ENCODE measurements at regions not wholly inside any gene's neighbourhood (a gene's known extent, or its start where the extent isn't known, plus 50 kb on each side); places are given as distances from the start of the nearest gene placed in this dataset.

DNA sequence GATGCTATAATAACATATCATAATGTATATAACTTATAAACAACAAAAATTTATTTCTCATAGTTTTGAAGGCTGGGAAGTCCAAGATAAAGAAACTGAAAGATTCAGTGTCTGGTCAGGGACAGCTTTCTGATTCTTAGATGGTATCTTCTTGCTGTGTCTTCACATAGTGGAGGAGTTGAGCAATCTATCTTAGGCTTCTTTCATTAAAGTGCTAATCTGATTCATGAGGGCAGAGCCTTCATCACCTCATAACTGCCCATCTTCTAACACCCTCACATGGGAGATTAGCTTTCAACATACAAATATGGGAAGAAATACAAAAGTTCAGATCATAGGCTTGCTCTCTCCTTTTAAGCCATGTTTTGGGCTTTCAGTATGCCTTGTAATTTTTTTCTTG is 774.8 kb upstream of the EPHA6 start:
- no peak for DNase-seq

- DNase-seq: no peak
These were observed 755.1 kb upstream of the EPHA6 start for GRCh38 chr3:96059301-96059700.

- DNase-seq: no peak
These were observed 745.3 kb upstream of the EPHA6 start for GRCh38 chr3:96069065-96069464.

DNA sequence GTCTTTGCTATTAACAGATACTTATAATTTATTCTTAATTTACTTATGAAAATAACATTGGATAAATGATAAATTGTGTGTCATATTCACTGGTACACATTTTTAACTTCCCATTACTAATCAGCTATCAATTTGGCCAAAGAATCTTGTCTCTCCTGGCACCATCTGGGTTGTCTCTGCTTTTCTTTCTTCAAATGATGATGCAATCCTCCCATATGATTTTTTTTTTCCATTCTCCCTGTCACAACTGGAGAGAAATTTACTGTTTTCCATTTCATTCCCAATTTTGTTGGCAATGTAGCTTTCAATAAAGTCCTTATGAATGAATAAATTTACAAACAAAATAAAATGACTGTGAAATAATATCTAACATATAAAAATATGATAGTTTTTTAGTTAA is 743.7 kb upstream of the EPHA6 start:
- no peak for DNase-seq

DNA sequence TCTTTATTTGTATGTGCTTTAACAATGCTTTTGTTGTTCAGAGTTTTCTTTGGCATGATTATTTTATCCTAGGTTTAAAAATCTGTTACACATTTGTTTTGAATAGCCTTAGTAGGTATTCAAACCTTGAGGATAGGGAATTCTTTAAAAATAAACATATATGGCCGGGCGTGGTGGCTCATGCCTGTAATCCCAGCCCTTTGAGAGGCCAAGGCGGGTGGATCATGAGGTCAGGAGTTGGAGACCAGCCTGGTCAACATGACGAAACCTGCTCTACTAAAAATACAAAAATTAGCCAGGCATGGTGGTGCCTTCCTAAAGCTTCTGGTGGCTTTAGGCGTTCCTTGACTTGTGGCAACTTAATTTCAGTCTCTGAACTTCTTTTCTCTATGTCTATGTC is 743.3 kb upstream of the EPHA6 start:
- no peak for DNase-seq

GRCh38 chr3:96072226-96072625 is 742.2 kb upstream of the EPHA6 start:
- DNase-seq: no peak

DNA sequence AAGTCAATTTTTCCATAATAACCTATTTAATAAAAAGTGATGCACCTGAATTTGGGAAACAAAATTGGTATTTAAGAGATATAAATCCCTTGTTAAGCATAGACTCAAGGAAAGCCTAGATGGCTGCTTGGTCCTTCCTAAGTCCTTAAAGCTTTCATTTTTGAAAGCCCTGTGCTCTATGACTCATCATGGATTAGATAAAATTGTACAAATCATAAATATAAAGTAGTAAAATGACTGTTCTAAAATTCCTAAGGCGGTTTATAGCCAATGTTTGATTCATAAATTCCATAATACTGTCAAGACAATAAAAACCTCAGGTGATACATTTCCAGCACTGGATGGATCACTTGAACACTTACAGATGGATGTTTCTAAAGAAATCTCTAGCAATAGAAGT is 730.8 kb upstream of the EPHA6 start:
- no peak for DNase-seq

DNA sequence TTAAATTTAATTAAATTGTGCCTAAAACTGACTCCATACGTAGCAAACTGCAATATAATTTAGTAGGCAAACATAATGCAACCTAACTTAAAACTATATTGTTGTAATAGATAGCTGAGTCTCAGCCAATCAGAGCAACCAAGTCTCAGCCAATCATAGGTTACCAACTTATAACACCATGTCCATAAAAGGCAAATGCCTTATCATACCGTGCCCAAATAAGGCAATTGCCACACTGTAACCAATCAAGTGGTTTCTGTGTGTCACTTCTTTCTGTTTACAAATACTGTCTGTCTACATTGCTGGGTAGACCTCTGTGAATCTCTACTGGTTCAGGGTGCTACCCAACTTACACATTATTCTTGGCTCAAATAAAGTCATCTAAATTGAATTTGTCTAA is 728.4 kb upstream of the EPHA6 start:
- no peak for DNase-seq

DNA sequence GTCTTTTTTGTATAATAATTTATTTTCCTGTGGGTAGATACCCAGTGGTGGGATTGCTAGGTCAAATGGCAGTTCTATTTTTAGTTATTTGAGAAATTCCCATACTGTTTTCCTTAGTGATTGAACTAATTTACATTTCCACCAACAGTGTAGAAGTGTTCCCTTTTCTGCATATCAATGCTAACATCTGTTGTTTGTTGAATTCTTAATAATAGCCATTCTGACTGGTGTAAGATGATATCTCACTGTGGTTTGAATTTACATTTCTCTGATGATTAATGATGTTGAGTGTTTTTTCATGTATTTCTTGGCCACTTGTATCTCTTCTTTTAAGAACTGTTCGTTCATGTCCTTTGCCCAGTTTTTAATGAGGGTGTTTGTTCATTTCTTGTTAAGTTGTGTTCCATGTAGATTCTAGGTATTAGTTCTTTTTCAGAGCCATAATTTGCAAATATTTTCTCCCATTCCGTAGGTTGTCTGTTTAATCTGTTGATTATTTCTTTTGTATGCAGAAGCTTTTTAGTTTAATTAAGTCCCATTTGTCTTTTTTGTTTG is 713.3 kb upstream of the EPHA6 start:
- DNase-seq: no peak

GRCh38 chr3:96106701-96107100 is 707.7 kb upstream of the EPHA6 start:
- no peak for DNase-seq
